Smooth muscle cell (in vitro differentiated cells): ENCODE measurements at regions not wholly inside any gene's neighbourhood (a gene's known extent, or its start where the extent isn't known, plus 50 kb on each side); places are given as distances from the start of the nearest gene placed in this dataset.

ENCODE experiments used
- DNase-seq: peaks from one replicate; lab custom pipeline; 2025; ENCODE audit not compliant: unreplicated experiment; lab: John Stamatoyannopoulos, UW
- H2AFZ ChIP-seq: fragments of 200-600 bp; sonication (generic); 2 replicates; pipeline ENCODE4 v1.6.0; 2016; ENCODE audit warnings: antibody characterized with exemption, low read depth, mild to moderate bottlenecking
- H3F3A ChIP-seq: fragments of 200-600 bp; sonication (generic); 2 replicates; pipeline ENCODE4 v1.6.0; 2017; ENCODE audit warnings: antibody characterized with exemption, low read depth
- H3K27ac ChIP-seq: fragments of 200-600 bp; sonication (generic); 2 replicates; pipeline ENCODE4 v1.5.1; 2016; ENCODE audit warnings: low read depth, mild to moderate bottlenecking
- H3K27me3 ChIP-seq: fragments of 200-600 bp; sonication (generic); 2 replicates; pipeline ENCODE4 v1.6.1; 2016; ENCODE audit warnings: low read depth, mild to moderate bottlenecking
- H3K36me3 ChIP-seq: fragments of 200-600 bp; sonication (generic); 2 replicates; pipeline ENCODE4 v1.5.1; 2016; ENCODE audit warnings: low read depth
- H3K4me1 ChIP-seq: fragments of 200-600 bp; sonication (generic); 2 replicates; pipeline ENCODE4 v1.5.1; 2016; ENCODE audit warnings: low read depth
- H3K4me2 ChIP-seq: fragments of 200-600 bp; sonication (generic); 2 replicates; pipeline ENCODE4 v1.6.0; 2016; ENCODE audit warnings: mild to moderate bottlenecking
- H3K4me3 ChIP-seq: fragments of 200-600 bp; sonication (generic); 2 replicates; pipeline ENCODE4 v1.5.1; 2016; ENCODE audit warnings: mild to moderate bottlenecking
- H3K79me2 ChIP-seq: fragments of 200-600 bp; sonication (generic); 2 replicates; pipeline ENCODE4 v1.6.0; 2016; ENCODE audit warnings: low read depth, mild to moderate bottlenecking
- H3K9ac ChIP-seq: fragments of 200-600 bp; sonication (generic); 2 replicates; pipeline ENCODE4 v1.6.0; 2016; ENCODE audit warnings: low read depth
- H3K9me3 ChIP-seq: fragments of 200-600 bp; sonication (generic); replicated peaks from 2 replicates; pipeline ENCODE4 v1.5.1; 2016; ENCODE audit warnings: low read depth
- H4K20me1 ChIP-seq: fragments of 200-600 bp; sonication (generic); 2 replicates; pipeline ENCODE4 v1.6.0; 2016; ENCODE audit warnings: low read depth
- CTCF ChIP-seq: fragments of 200-600 bp; sonication (generic); IDR thresholded peaks from 2 replicates; pipeline ENCODE4 v1.5.1; 2017; ENCODE audit warnings: borderline replicate concordance, mild to moderate bottlenecking, antibody characterized with exemption; ENCODE audit not compliant: insufficient read depth, poor library complexity, severe bottlenecking
- WGBS: methylation state at CpG from one replicate; pipeline ENCODE4 v1.1.7; 2016; ENCODE audit warnings: low lambda C conversion rate; 5-methylcytosine and 5-hydroxymethylcytosine counted together

- no peaks in the 10 kb centered on the region for H4K20me1 ChIP-seq
- no peak overlapping the region for H3K27ac ChIP-seq
- H3F3A ChIP-seq = no peaks in the 10 kb centered on the region
- DNase-seq = no peak
- no peak overlapping the region for H3K4me3 ChIP-seq
- no peaks in the 10 kb centered on the region for H3K4me1 ChIP-seq
- H3K27me3 ChIP-seq = no peaks in the 10 kb centered on the region
- H3K36me3 ChIP-seq = no peaks in the 10 kb centered on the region
- WGBS = 91% methylated on average over 1 of the region's 1 CpG
- H3K9ac ChIP-seq = no peak overlapping the region
- no peaks in the 10 kb centered on the region for H3K79me2 ChIP-seq
- no peak overlapping the region for H3K4me2 ChIP-seq
- no peak overlapping the region for H2AFZ ChIP-seq
- H3K9me3 ChIP-seq = no peaks in the 10 kb centered on the region
- no peak for TF ChIP-seq CTCF
These were observed 406.5 kb upstream of the ARHGEF26 start for GRCh38 chr3:153714588-153715290.

- no peak overlapping the region for H3K4me3 ChIP-seq
- H3F3A ChIP-seq = no peaks in the 10 kb centered on the region
- H3K79me2 ChIP-seq = no peaks in the 10 kb centered on the region
- 89% methylated on average over 2 of the region's 2 CpGs for WGBS
- no peak for DNase-seq
- no peaks in the 10 kb centered on the region for H4K20me1 ChIP-seq
- no peaks in the 10 kb centered on the region for H3K9me3 ChIP-seq
- no peaks in the 10 kb centered on the region for H3K27me3 ChIP-seq
- H3K36me3 ChIP-seq = no peaks in the 10 kb centered on the region
- no peak overlapping the region for H3K4me2 ChIP-seq
- H3K9ac ChIP-seq = no peak overlapping the region
- no peak for TF ChIP-seq CTCF
- no peak overlapping the region for H3K27ac ChIP-seq
- H2AFZ ChIP-seq = no peak overlapping the region
- no peaks in the 10 kb centered on the region for H3K4me1 ChIP-seq
These were observed 399.0 kb upstream of the ARHGEF26 start for GRCh38 chr3:153722157-153722556.

GRCh38 chr3:153731071-153731470 lies 390.1 kb upstream of the ARHGEF26 start:
- Histone ChIP-seq H3F3A (no peaks in the 10 kb centered on the region), H3K79me2 (no peaks in the 10 kb centered on the region), H3K9me3 (no peaks in the 10 kb centered on the region), H3K4me1 (no peaks in the 10 kb centered on the region), H3K4me3 (no peak overlapping the region), H3K36me3 (no peaks in the 10 kb centered on the region), H2AFZ (no peak overlapping the region), H4K20me1 (no peaks in the 10 kb centered on the region), H3K4me2 (no peak overlapping the region), H3K27ac (no peak overlapping the region), H3K27me3 (peaks cover 3% of the 10 kb centered on the region), H3K9ac (no peak overlapping the region)
- TF ChIP-seq CTCF = no peak
- DNase-seq = no peak
- WGBS = 44% methylated on average over 2 of the region's 2 CpGs
